Activated naive CD4-positive, alpha-beta T cell treated with anti-CD3 and anti-CD28 coated beads for 36 hours (primary cell): ENCODE measurements at regions not wholly inside any gene's neighbourhood (a gene's known extent, or its start where the extent isn't known, plus 50 kb on each side); places are given as distances from the start of the nearest gene placed in this dataset.

Experiments used
- CTCF ChIA-PET: fragments of 350-600 bp; sonication (Branson Sonifier 250); formaldehyde crosslinking; loops from one replicate; lab custom pipeline; 2021; ENCODE audit warnings: antibody characterized with exemption; lab: Charles Lee
- DNase-seq: peaks from one replicate; pipeline ENCODE4 v3.0.0-alpha.2; 2020
- H3K27ac Mint-ChIP-seq: one replicate; pipeline ENCODE4 v1.8.0; 2021; ENCODE audit warnings: mild to moderate bottlenecking, mixed read lengths
- H3K27me3 Mint-ChIP-seq: one replicate; pipeline ENCODE4 v1.8.0; 2021; ENCODE audit warnings: low read depth, mixed read lengths
- H3K36me3 Mint-ChIP-seq: one replicate; pipeline ENCODE4 v1.8.0; 2021; ENCODE audit warnings: low read depth, mixed read lengths
- H3K4me1 Mint-ChIP-seq: one replicate; pipeline ENCODE4 v1.8.0; 2021; ENCODE audit warnings: low read depth, mixed read lengths
- H3K4me3 Mint-ChIP-seq: one replicate; pipeline ENCODE4 v1.8.0; 2021; ENCODE audit warnings: mild to moderate bottlenecking, moderate library complexity, mixed read lengths
- H3K9me3 Mint-ChIP-seq: one replicate; pipeline ENCODE4 v1.8.0; 2021; ENCODE audit warnings: mixed read lengths
- intact Hi-C: fragments of 100-400 bp; cut with micrococcal nuclease; formaldehyde crosslinking; loops from one replicate; pipeline ENCODE4 v1.15.1; 2023

DNA sequence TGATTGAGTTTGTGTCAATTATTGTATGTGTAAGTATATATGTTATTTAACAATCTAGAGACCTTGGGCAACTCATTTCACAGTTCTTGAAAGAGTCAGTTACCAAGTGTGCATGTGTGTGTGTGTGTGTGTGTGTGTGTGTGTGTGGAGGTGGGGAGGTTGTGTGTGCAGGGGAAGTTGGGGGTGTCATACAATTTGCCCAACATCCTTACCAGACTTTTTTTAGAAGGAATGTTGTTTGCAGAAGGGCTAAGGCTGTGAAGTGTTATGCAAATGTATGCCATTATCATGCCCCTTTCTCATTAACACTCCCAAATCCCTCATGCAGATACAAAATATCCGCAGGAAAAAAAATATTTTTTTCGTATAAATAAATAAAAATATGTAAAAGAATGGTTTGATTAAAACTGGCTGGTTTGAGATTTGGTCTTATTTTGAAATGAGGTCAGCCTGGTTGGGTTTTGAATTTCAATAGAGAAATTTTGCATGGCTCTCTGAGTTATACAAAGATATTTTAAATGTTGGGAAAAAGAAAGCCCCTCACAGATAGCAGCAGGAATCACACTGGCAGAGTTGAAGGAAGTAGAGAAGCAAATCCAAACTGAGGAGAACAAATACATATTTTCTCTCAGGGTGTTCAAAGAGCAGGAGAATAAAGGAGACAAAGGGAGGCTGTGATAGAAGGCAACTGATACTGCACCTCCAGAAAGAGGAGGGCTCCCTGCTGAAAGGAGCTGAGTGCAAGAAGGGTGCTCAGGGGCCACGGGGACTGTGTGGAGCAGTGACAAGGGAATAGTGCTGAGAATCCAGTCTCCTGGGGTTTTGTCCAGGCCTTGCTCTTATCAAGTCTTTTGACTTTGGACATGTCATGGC, 1365.5 kb upstream of the CELF4 start:
- H3K4me1 Mint-ChIP-seq: peaks cover 29% of the 10 kb centered on the region

GRCh38 chr18:38923540-38923939, 1357.9 kb upstream of the CELF4 start:
- intact Hi-C loops: loop anchor here (10.0 kb wide), 1 partner anchor 1359 kb away; the partner anchor contains the start of gene CELF4
- CTCF ChIA-PET: no interaction called here
- Mint-ChIP-seq H3K36me3 (no peaks in the 10 kb centered on the region), H3K27me3 (peaks cover 9% of the 10 kb centered on the region), H3K4me3 (no peak overlapping the region), H3K9me3 (peaks cover 2% of the 10 kb centered on the region), H3K27ac (no peak overlapping the region), H3K4me1 (no peaks in the 10 kb centered on the region)
- no peak for DNase-seq

More for the DNA sequence above, 1365.5 kb upstream of the CELF4 start:
- CTCF ChIA-PET: no interaction called here
- intact Hi-C loops: no loop called here
- peaks cover 4% of the 10 kb centered on the region for H3K27me3 Mint-ChIP-seq
- DNase-seq: no peak
- H3K36me3 Mint-ChIP-seq: no peaks in the 10 kb centered on the region
- H3K4me3 Mint-ChIP-seq: no peak overlapping the region
- H3K27ac Mint-ChIP-seq: no peak overlapping the region
- no peaks in the 10 kb centered on the region for H3K9me3 Mint-ChIP-seq

GRCh38 chr18:38923126-38923525, 1357.5 kb upstream of the CELF4 start:
- intact Hi-C loops: loop anchor here (10.0 kb wide), 1 partner anchor 1358 kb away; the partner anchor contains the start of gene CELF4
- CTCF ChIA-PET: no interaction called here
- no peaks in the 10 kb centered on the region for H3K4me1 Mint-ChIP-seq
- H3K27me3 Mint-ChIP-seq: peaks cover 9% of the 10 kb centered on the region
- DNase-seq: no peak
- H3K27ac Mint-ChIP-seq: no peak overlapping the region
- no peak overlapping the region for H3K4me3 Mint-ChIP-seq
- peaks cover 2% of the 10 kb centered on the region for H3K9me3 Mint-ChIP-seq
- H3K36me3 Mint-ChIP-seq: no peaks in the 10 kb centered on the region

DNA sequence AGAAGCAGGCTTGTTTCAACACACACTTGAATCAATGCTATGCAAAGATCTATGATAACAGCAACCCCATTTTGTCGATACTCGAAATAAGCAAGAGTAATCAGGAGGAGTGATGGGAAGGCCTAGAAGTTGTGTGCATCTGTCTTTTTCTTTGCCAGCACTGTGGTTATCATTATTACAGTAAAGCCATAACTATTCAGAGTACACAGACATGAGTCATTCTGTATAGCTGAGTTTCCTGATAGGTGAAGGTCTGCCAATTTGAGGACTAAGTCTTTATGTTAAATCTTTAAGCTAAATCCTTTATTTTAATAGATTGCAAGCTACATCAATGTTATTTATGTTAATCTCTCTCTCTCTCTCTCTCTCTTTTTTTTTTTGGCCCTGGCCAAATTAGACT, 1344.4 kb upstream of the CELF4 start:
- H3K9me3 Mint-ChIP-seq: no peaks in the 10 kb centered on the region
- H3K27me3 Mint-ChIP-seq: peaks cover 5% of the 10 kb centered on the region
- no peaks in the 10 kb centered on the region for H3K4me1 Mint-ChIP-seq
- no peak overlapping the region for H3K4me3 Mint-ChIP-seq
- no peak overlapping the region for H3K27ac Mint-ChIP-seq
- intact Hi-C loops: no loop called here
- H3K36me3 Mint-ChIP-seq: no peaks in the 10 kb centered on the region
- DNase-seq: no peak
- CTCF ChIA-PET: no interaction called here

DNA sequence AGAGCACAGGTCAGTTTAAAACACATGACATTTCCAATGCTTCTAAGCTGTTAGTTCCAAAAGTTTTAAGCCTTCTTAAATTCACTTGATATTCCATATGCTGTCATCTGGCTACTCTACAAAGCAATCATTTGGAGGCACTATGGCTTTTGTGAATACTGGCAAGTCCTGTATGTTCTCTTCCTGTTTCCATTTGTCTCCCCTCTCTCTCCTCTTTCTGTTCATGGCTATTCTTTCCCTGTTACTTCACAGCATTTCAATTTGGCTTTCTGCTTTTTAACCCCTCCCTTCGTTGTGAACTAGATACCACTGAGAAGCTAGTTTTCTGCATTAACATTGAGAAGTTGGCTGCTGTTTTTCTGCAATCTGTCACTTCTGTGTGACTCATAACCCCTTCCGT, 1337.2 kb upstream of the CELF4 start:
- Mint-ChIP-seq H3K27me3 (peaks cover 2% of the 10 kb centered on the region), H3K36me3 (no peaks in the 10 kb centered on the region), H3K27ac (no peak overlapping the region), H3K4me1 (no peaks in the 10 kb centered on the region), H3K9me3 (no peaks in the 10 kb centered on the region), H3K4me3 (no peak overlapping the region)
- CTCF ChIA-PET: no interaction called here
- intact Hi-C loops: no loop called here
- no peak for DNase-seq

DNA sequence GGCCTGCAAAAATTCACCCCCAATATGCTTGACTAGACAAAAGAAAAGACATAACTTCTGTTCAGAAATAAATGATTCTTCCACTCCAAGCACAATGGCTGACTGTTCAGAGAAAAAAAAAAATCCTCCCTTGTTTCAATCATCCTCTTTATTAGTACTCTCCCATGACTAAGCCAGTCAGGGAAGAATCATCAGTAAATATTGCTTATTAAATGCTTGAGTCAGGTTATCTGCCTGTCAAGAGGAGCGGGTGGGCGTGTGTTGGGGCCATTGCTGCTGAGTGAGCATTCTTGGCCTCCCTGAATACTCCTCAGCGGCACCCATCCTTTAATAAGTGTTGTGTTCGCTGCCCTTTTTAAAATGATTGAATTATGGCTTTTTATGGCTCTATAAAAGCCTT, 1334.8 kb upstream of the CELF4 start:
- CTCF ChIA-PET: no interaction called here

GRCh38 chr18:38900031-38900430, 1334.4 kb upstream of the CELF4 start:
- intact Hi-C loops: no loop called here
- CTCF ChIA-PET: no interaction called here
- Mint-ChIP-seq H3K27me3 (no peaks in the 10 kb centered on the region), H3K27ac (no peak overlapping the region), H3K9me3 (no peaks in the 10 kb centered on the region), H3K4me1 (no peaks in the 10 kb centered on the region), H3K36me3 (no peaks in the 10 kb centered on the region), H3K4me3 (no peak overlapping the region)
- DNase-seq: no peak

More for the DNA sequence above, 1334.8 kb upstream of the CELF4 start:
- Mint-ChIP-seq H3K27me3 (no peaks in the 10 kb centered on the region), H3K36me3 (no peaks in the 10 kb centered on the region), H3K4me3 (no peak overlapping the region), H3K27ac (no peak overlapping the region), H3K4me1 (no peaks in the 10 kb centered on the region), H3K9me3 (no peaks in the 10 kb centered on the region)
- DNase-seq: no peak
- intact Hi-C loops: no loop called here

DNA sequence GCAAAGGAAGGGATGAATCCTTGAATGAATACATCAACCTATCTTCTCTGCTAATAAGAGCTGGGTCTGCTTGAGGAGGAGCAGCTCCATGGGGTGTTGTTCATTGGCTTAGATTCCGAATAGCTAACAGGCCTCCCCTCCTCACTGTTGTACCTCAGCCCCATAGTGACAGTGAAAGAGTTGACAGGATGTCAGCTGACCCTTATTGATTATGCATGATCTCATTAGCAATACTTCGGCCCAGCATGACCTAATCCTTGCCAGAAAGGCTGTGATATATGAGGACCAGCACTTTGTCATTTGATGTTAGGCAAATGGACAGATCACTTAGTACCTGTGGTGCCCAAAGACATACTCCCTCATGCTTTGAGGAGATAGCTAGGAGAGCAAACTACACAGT, 1333.7 kb upstream of the CELF4 start:
- H3K27ac Mint-ChIP-seq: no peak overlapping the region
- no peaks in the 10 kb centered on the region for H3K36me3 Mint-ChIP-seq
- H3K9me3 Mint-ChIP-seq: no peaks in the 10 kb centered on the region
- CTCF ChIA-PET: no interaction called here
- no peak overlapping the region for H3K4me3 Mint-ChIP-seq
- H3K4me1 Mint-ChIP-seq: no peaks in the 10 kb centered on the region
- H3K27me3 Mint-ChIP-seq: no peaks in the 10 kb centered on the region
- intact Hi-C loops: no loop called here
- no peak for DNase-seq

DNA sequence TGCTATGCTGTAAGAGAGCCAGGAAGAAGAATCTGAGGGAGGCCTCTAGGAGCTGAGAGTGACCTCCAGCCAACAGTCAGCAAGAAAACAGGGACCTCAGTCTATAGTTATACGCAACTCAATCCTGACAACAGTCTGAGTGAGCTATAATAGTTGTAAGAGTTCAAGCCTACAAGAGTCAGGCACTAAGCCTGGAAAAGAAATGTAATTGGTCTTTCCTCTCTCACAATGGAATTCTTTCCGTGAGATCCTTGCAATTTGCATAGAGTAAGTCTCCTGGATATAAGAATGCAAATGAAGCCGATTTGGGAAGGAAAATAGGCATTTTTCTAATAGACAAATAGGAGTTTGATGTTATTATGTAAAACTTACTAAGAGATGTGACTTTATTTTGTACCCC, 1332.6 kb upstream of the CELF4 start:
- Mint-ChIP-seq H3K4me1 (no peaks in the 10 kb centered on the region), H3K4me3 (no peak overlapping the region), H3K36me3 (no peaks in the 10 kb centered on the region), H3K27ac (no peak overlapping the region), H3K9me3 (no peaks in the 10 kb centered on the region), H3K27me3 (no peaks in the 10 kb centered on the region)
- intact Hi-C loops: no loop called here
- DNase-seq: no peak
- CTCF ChIA-PET: no interaction called here

DNA sequence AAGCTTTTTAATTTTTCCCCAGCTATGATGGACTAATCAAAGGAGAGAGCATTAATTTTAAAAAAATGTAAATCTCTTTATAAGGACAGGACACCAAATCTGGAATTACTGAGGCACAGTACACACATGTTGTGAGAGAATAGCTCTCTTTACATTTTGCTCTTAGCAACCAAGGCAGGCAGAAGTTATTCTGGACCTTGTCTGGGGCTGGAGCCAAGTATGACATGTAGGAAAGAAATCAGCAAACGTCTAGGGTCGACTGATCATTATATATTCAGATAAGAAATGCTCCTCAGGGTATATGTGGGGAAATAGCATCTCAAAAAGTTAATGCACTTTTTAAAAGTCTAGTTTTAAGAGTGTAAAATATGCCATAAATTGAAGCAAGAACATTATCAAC, 1330.0 kb upstream of the CELF4 start:
- H3K9me3 Mint-ChIP-seq: no peaks in the 10 kb centered on the region
- no peaks in the 10 kb centered on the region for H3K4me1 Mint-ChIP-seq
- DNase-seq: no peak
- CTCF ChIA-PET: interaction anchor here (0.9 kb wide), 1 partner anchor 9 kb away, joined by 3 read pairs; no protein-coding TSS in a partner anchor
- no peak overlapping the region for H3K27ac Mint-ChIP-seq
- H3K27me3 Mint-ChIP-seq: no peaks in the 10 kb centered on the region
- no peaks in the 10 kb centered on the region for H3K36me3 Mint-ChIP-seq
- intact Hi-C loops: no loop called here
- H3K4me3 Mint-ChIP-seq: no peak overlapping the region

- no peaks in the 10 kb centered on the region for H3K36me3 Mint-ChIP-seq
- no peak for DNase-seq
- no peaks in the 10 kb centered on the region for H3K9me3 Mint-ChIP-seq
- no peaks in the 10 kb centered on the region for H3K27me3 Mint-ChIP-seq
- no peak overlapping the region for H3K27ac Mint-ChIP-seq
- no peak overlapping the region for H3K4me3 Mint-ChIP-seq
- intact Hi-C loops: no loop called here
- H3K4me1 Mint-ChIP-seq: no peaks in the 10 kb centered on the region
- CTCF ChIA-PET: no interaction called here
Observed at GRCh38 chr18:38887671-38888020, 1322.0 kb upstream of the CELF4 start.

GRCh38 chr18:38886861-38887670, 1321.5 kb upstream of the CELF4 start:
- Mint-ChIP-seq H3K27ac (no peak overlapping the region), H3K4me1 (no peaks in the 10 kb centered on the region), H3K9me3 (no peaks in the 10 kb centered on the region), H3K27me3 (no peaks in the 10 kb centered on the region), H3K36me3 (no peaks in the 10 kb centered on the region), H3K4me3 (no peak overlapping the region)
- intact Hi-C loops: no loop called here
- DNase-seq: no peak
- CTCF ChIA-PET: no interaction called here
